Gastroesophageal sphincter (tissue), 3 donors: ENCODE measurements at regions not wholly inside any gene's neighbourhood (a gene's known extent, or its start where the extent isn't known, plus 50 kb on each side); places are given as distances from the start of the nearest gene placed in this dataset.

Experiments
- CTCF ChIP-seq, 4 experiments: fragments of 200-600 bp in 2 of 4; fragments of 450-650 bp in 2 of 4; sonication (generic) in 1 of 4; IDR thresholded peaks; one replicate each; pipeline ENCODE4 v1.5.1; 2017 to 2019; ENCODE audit warnings: antibody characterized with exemption in 4 of 4, mild to moderate bottlenecking in 2 of 4, moderate library complexity in 2 of 4
- EP300 ChIP-seq: sonication (generic); formaldehyde crosslinking; IDR thresholded peaks from one replicate; pipeline ENCODE4 v1.6.1; 2017; ENCODE audit warnings: antibody characterized with exemption, mild to moderate bottlenecking
- POLR2A ChIP-seq, 2 donors: fragments of 450-650 bp; IDR thresholded peaks; one replicate each; pipeline ENCODE4 v1.6.1; 2017; ENCODE audit warnings: antibody characterized with exemption in 2 of 2, mild to moderate bottlenecking in 2 of 2, moderate library complexity in 1 of 2
- POLR2AphosphoS5 ChIP-seq: sonication (generic); formaldehyde crosslinking; IDR thresholded peaks from one replicate; pipeline ENCODE4 v1.6.1; 2017; ENCODE audit warnings: antibody characterized with exemption

DNA sequence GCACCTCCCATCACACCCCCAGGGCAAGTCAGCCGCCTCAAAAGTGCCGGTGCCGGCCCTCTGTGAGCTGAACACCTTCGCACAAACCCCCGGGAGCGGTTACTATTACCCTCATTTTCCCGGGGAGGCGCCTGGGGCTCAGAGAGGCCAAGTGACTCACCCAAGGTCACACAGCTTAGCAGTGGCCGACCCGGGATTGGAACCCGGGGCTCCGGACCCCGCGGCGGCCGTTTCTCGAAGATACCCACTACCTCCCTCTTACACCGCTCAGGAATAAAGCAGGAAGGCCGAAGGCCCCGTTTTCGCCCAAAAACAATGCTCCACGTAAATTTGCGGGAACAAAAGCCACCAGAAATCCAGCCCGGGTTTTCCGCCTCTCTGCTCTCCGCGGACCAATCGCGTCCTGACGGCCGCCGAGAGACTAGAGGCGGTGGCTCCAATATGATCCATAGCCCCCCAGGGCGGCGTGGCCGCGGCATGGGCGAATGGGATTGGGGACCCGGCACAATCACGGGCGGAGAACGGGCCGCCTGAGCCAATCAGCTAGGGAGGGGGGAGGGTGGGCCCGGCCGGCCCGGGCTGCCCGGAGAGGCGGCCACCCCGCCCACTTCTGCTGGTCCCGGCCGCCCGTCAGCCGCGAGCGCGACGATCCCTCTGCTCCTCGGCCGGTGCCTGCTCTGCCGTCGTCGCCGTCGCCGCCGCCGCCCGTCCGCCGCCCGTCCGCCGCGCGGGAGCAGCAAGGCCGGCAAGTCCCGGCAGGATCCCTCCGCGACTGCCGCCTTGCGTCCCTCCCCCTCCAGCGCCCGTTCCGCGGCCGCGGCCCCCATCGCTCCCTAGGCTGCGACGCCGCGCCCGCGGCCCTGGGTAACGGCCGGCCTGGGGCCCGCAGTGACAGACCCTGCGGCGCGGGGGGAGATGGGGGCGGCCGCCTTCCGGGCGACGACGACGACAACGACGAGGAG lies 177.0 kb downstream of the OR4M2 start:
- TF ChIP-seq CTCF (IDR thresholded peaks at IDR 0.05) (no peak), POLR2A (IDR thresholded peaks at IDR 0.05) (no peak), EP300 (no peak), POLR2AphosphoS5 (no peak)
